ENCODE measurements at regions not wholly inside any gene's neighbourhood (a gene's known extent, or its start where the extent isn't known, plus 50 kb on each side); places are given as distances from the start of the nearest gene placed in this dataset.

DNA sequence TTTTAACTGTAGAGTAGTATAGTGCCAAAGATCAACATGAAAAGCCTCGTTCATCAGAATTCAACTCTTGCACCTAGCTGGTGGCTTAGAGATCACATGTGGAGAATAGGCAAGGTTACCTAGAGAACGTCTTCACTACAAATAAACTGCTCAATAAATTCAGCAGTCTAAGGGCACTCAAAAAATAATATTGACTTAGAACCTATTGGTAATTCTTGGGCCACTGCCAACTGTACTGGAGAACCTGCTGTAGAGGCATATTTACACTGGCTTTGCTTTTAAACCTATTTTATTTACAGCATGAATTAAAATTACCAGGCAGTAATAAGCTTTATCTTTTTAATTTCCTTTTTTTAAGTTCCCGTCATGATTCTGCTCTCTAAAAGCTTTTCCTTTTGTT, 343.7 kb downstream of the PDHA2 start:
- Histone ChIP-seq H3K27ac (no peak overlapping the region), H3K9me3 (no peaks in the 10 kb centered on the region), H3K27me3 (no peaks in the 10 kb centered on the region), H3K4me3 (no peak overlapping the region), H3K36me3 (replicated peaks in 1 of 2; ENCODE audit: insufficient read depth in 1 of 2, low read depth in 2 of 2) (no peaks in the 10 kb centered on the region), H3K4me1 (peaks cover 6% of the 10 kb centered on the region)
- intact Hi-C loops (cut with DNase I): no loop called here
- WGBS, 2 donors: 24 to 37% methylated on average over 3 of the region's 3 CpGs
- peak in 3 of 4 donors; percentile 36 to 46 (median 41) for DNase-seq
- TF ChIP-seq POLR2A (IDR thresholded peaks at IDR 0.05): no peak
- TF ChIP-seq, protein P1, sequence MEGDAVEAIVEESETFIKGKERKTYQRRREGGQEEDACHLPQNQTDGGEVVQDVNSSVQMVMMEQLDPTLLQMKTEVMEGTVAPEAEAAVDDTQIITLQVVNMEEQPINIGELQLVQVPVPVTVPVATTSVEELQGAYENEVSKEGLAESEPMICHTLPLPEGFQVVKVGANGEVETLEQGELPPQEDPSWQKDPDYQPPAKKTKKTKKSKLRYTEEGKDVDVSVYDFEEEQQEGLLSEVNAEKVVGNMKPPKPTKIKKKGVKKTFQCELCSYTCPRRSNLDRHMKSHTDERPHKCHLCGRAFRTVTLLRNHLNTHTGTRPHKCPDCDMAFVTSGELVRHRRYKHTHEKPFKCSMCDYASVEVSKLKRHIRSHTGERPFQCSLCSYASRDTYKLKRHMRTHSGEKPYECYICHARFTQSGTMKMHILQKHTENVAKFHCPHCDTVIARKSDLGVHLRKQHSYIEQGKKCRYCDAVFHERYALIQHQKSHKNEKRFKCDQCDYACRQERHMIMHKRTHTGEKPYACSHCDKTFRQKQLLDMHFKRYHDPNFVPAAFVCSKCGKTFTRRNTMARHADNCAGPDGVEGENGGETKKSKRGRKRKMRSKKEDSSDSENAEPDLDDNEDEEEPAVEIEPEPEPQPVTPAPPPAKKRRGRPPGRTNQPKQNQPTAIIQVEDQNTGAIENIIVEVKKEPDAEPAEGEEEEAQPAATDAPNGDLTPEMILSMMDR (IDR thresholded peaks at IDR 0.05): no peak
- ATAC-seq: no peak

DNA sequence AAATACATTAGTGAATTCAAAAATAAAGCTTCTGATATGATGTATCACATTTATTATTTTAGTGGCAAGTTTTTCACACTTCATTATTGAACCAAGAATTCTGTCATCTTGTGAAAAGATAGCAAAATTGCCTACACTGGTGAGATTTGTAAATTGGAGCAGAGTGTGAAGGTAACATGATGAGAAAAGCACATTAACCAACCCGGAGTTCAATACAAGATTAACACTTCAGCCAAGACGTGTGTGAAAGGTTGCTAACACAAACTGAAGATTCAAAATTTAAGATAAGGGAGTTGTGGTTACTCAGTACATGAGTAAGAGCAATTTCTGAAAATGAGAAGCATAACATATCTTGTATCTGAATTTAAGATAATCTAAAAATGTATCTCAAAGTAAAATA, 346.7 kb downstream of the PDHA2 start:
- Histone ChIP-seq H3K4me3 (no peak overlapping the region), H3K4me1 (peaks cover 6% of the 10 kb centered on the region), H3K27me3 (no peaks in the 10 kb centered on the region), H3K9me3 (no peaks in the 10 kb centered on the region), H3K27ac (no peak overlapping the region), H3K36me3 (replicated peaks in 1 of 2; ENCODE audit: insufficient read depth in 1 of 2, low read depth in 2 of 2) (no peaks in the 10 kb centered on the region)
- no peak for DNase-seq
- TF ChIP-seq, protein P1 (IDR thresholded peaks at IDR 0.05): no peak
- no peak for TF ChIP-seq POLR2A (IDR thresholded peaks at IDR 0.05)
- ATAC-seq: no peak
- intact Hi-C loops (cut with DNase I): no loop called here
- 23 to 26% methylated on average over 2 of the region's 2 CpGs for WGBS, 2 donors

DNA sequence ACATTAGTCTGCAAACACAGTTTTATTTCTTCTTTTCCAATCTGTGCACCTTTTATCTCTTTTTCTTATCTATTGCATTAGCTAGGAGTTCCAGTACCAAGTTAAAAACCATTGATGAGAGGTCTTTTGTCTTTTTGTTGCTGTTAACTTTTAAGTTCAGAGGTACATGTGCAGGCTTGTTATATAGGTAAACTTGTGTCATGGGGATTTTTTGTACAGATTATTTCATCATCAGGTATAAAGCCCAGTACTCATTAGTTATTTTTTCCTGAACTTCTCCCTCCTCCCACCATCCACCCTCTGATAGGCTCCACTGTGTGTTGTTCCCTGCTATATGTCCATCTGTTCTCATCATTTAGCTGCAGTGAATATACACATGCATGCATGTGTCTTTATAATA, 349.9 kb downstream of the PDHA2 start:
- Histone ChIP-seq H3K4me1 (no peaks in the 10 kb centered on the region), H3K27me3 (no peaks in the 10 kb centered on the region), H3K9me3 (no peaks in the 10 kb centered on the region), H3K4me3 (no peak overlapping the region), H3K36me3 (replicated peaks in 1 of 2; ENCODE audit: insufficient read depth in 1 of 2, low read depth in 2 of 2) (no peaks in the 10 kb centered on the region), H3K27ac (no peak overlapping the region)
- ATAC-seq (no peak), DNase-seq (no peak)
- intact Hi-C loops (cut with DNase I): no loop called here
- TF ChIP-seq POLR2A (IDR thresholded peaks at IDR 0.05): no peak
- TF ChIP-seq, protein P1 (IDR thresholded peaks at IDR 0.05): no peak

DNA sequence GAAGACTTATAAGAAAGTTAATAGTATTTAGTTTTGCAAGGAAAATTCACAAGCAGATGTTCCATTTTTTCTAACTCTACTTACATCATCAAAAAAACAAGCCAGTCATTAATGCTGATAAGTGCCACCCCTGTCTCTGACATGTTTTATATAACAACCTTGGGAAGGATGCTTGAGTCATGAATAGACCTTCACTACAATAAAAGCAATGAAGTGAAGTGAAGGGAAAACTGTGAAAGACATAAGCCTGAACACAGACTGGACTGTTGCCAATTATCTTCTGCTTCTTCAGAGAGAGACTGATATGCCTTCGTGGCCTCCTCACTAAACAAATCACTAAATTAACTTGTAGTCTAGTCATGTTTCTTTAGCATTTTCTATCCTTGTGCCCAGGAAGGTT, 353.2 kb downstream of the PDHA2 start:
- Histone ChIP-seq H3K4me3 (no peak overlapping the region), H3K36me3 (replicated peaks in 1 of 2; ENCODE audit: insufficient read depth in 1 of 2, low read depth in 2 of 2) (no peaks in the 10 kb centered on the region), H3K4me1 (no peaks in the 10 kb centered on the region), H3K9me3 (no peaks in the 10 kb centered on the region), H3K27ac (no peak overlapping the region), H3K27me3 (no peaks in the 10 kb centered on the region)
- no peak for TF ChIP-seq POLR2A (IDR thresholded peaks at IDR 0.05)
- TF ChIP-seq, protein P1 (IDR thresholded peaks at IDR 0.05): no peak
- WGBS, 2 donors: 48 to 73% methylated on average over 1 of the region's 1 CpG
- DNase-seq (no peak), ATAC-seq (no peak)
- intact Hi-C loops (cut with DNase I): no loop called here

DNA sequence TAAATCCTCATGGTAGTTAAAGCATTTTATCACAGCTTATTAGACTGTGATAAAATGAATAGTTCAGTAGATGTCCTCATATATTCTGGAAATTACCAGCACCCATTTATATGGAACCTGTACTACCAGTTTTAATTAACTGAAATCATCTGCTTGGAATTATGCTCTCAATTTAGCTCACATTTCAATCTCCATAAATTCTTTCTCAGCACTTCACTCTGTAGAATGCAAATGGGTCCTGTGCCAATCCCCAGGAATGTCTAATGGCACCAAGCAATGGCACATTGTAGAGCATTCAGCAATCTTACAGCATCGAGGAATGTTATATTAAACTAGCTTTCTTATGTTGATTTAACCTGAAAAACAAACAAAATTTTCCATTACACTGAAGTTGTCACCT, 355.1 kb downstream of the PDHA2 start:
- intact Hi-C loops (cut with DNase I): no loop called here
- WGBS, 2 donors: 20 to 23% methylated on average over 1 of the region's 1 CpG
- DNase-seq (no peak), ATAC-seq (no peak)
- no peak for TF ChIP-seq POLR2A (IDR thresholded peaks at IDR 0.05)
- TF ChIP-seq, protein P1 (IDR thresholded peaks at IDR 0.05): no peak
- no peaks in the 10 kb centered on the region for H3K9me3 ChIP-seq
- no peaks in the 10 kb centered on the region for H3K36me3 ChIP-seq (replicated peaks in 1 of 2; ENCODE audit: insufficient read depth in 1 of 2, low read depth in 2 of 2)
- no peaks in the 10 kb centered on the region for H3K4me1 ChIP-seq
- H3K27ac ChIP-seq: no peak overlapping the region
- H3K27me3 ChIP-seq: no peaks in the 10 kb centered on the region
- H3K4me3 ChIP-seq: no peak overlapping the region

Measured in body of pancreas (tissue), 4 donors.